NCI-H187 (cell line): ENCODE measurements at regions not wholly inside any gene's neighbourhood (a gene's known extent, or its start where the extent isn't known, plus 50 kb on each side); places are given as distances from the start of the nearest gene placed in this dataset.
"Not testable (repeated sequence)": the region's sequence is repeated elsewhere in the genome, so short reads cannot be mapped to it uniquely, and the experiment has no call there.

ENCODE experiments used
- DNase-seq, 2 experiments: peaks; one replicate each; lab custom pipeline; 2025; lab: John Stamatoyannopoulos, UW

DNA sequence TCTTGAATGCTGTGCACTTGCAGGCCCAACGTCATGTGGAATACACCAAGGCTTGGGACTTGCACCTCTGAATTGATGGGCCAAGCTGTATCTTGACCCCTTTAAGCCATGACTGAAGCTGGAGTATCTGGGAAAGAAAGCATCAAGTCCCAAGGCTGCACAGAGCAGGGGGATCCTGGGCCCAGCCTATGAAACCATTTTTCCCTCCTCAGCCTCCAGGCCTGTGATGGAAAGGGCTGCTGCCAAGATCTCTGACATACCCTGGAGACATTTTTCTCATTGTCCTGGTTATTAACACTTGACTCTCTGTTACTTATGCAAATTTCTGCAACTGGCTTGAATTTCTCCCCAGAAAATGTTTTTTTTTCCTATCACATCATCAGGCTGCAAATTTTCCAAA lies 174.0 kb upstream of the SNX2 start:
- no peak for DNase-seq

GRCh38 chr5:122602700-122603099 lies 172.2 kb upstream of the SNX2 start:
- DNase-seq: no peak

- DNase-seq: no peak
Observed at GRCh38 chr5:122605236-122605635, 169.6 kb upstream of the SNX2 start.

GRCh38 chr5:122607818-122608217 lies 167.1 kb upstream of the SNX2 start:
- DNase-seq: no peak

- DNase-seq: no peak
Observed at GRCh38 chr5:122608222-122608621, 166.7 kb upstream of the SNX2 start.

DNA sequence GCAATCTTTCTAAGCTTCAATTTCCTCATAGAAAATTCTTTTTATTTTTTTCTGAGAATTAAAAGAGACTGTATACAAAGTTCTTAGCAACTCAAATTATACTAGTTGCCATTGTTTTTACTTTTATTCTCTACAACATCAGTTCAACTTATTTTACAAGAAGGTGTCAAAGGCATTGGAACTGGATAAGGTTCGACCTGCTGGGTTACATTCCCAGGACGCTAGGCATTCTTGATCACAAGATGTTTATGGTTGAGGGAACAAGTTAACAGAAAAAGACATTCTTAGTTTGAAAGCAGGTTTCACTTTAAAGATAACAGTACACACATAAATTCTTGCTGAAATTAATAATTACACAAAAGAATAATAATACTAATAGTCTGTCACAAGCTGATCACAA lies 163.5 kb upstream of the SNX2 start:
- no peak for DNase-seq

- DNase-seq: no peak
Observed at GRCh38 chr5:122612901-122613300, 162.0 kb upstream of the SNX2 start.

DNA sequence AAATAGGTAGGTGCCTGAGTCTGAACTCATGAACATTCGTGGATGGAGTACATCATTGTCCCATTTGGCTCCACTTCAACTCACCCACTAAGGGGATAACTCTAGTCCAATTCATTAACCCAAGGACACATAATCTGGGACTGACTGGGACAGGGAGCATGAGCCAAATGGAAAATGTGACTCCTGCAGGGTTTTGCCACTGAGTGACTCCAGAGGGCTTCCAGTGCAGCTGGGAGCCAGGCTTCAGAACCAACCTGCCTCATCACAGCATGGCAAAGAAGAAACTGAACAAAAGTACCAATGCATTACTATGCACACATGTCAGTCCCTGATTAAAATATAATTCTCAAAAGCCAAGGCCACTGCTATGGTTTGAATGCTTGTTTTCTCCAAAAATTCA lies 159.7 kb upstream of the SNX2 start:
- no peak for DNase-seq

GRCh38 chr5:122615832-122616231 lies 159.0 kb upstream of the SNX2 start:
- no peak for DNase-seq

DNA sequence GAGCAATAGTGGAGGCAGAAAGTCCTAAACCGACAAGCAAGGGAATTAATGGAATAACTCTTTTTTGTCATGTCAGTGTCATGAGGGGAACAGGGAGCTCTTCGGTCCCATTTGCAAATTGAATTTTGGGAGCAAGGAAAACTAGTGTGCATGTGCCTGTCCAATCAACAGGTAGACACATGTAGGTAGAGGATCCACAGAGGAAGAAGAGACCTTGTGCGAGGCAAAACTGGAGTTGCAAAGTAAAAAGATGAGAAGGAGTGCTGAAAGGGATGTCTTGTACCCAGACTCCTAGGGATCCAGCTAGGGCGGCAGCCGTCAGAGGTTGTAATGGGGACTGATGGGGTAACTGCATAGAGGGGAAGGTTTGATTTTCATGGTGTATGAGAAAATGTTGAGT lies 156.8 kb upstream of the SNX2 start:
- not testable (repeated sequence) for DNase-seq

DNA sequence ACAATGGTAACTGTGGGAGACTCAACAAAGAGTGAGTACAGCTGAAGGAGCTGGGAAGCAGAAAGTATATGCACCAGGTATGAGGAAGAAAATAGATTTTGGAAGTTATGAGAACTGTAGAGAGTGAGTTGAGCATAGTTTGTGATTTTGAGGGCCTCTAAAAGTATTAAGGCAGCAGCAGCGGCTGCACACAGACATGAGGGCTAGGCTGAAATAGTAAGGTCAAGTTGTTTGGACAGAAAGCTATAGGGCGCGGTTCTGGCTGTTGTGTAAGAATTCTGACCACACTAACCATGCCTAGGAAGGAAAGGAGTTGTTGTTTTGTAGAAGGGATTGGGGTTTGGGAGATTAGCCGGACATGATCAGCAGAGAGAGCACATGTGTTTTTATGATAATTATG lies 154.1 kb upstream of the SNX2 start:
- not testable (repeated sequence) for DNase-seq

DNA sequence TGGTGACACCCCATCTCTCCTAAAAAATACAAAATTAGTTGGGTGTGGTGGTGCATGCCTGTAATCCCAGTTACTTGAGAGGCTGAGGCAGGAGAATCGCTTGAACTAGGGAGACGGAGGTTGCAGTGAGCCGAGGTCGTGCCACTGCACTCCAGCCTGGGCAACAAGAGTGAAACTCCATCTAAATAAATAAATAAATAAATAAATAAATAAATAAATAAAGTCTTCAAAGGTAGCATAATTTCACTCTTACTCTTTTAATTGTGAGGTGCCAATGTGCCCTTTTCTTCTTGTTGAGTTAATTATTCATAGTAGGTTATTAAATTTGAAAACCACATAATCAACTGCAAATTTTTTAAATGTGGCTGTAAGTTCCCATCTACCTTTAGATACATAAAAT lies 146.2 kb upstream of the SNX2 start:
- not testable (repeated sequence) for DNase-seq

- no peak for DNase-seq
Observed at GRCh38 chr5:122629121-122629677, 145.7 kb upstream of the SNX2 start.

GRCh38 chr5:122638581-122638980 lies 136.3 kb upstream of the SNX2 start:
- DNase-seq: no peak

DNA sequence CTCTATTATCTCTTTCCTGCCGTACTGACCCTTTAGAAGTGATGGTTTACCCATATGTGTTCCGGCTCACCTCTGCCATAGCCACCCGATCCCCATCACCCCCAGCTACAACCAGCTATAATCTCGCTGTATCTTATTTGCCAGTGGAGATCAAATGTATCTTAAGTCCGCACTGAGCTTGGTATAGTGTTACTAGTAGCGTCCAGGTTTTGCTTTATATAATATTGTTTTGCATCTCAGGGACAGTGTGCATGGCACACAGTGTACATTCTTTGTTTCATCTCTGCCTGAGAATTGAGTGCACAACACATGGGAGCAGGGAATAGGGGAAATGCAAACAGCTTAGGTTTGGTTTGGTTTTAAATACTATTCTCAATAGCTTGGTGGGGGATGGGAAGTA lies 135.8 kb upstream of the SNX2 start:
- DNase-seq: no peak

GRCh38 chr5:122639864-122640263 lies 135.0 kb upstream of the SNX2 start:
- no peak for DNase-seq

DNA sequence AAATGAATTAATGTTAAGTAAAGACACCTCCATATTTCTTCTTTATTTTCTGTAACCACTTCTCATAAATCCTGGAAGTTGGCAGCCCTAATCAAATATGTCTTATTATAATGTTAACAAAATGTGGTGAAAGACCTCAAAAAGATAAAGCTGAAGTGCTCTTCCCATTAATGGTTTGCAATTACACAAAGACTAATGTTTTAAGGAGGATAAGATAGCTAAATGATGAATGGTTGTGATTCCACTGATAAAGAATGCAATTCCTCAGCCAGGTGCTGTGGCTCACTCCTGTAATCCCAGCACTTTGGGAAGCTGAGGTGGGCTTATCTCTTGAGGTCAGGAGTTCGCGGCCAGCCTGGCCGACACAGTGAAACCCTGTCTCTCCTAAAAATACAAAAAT lies 125.8 kb upstream of the SNX2 start:
- DNase-seq: no peak

- no peak for DNase-seq
Observed at GRCh38 chr5:122653087-122654017, 121.5 kb upstream of the SNX2 start.

DNA sequence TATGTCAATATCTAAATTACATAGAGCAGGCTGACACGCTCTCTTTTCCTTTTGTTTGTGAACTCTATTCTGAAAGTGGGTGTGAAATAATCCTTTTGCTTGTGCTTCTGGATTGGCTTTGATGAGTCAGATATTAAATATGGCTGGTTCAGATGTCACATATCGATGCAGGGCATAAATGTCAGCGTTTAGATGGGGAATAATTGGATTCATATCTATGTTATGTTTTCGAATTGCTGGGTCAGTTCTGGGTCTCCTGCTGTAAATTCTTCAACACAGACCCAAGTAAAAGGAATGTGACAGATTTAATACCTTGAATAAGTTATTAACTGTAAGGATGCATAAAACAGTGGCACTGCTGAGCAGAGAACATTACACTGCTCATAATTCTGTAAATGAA lies 118.7 kb upstream of the SNX2 start:
- no peak for DNase-seq

DNA sequence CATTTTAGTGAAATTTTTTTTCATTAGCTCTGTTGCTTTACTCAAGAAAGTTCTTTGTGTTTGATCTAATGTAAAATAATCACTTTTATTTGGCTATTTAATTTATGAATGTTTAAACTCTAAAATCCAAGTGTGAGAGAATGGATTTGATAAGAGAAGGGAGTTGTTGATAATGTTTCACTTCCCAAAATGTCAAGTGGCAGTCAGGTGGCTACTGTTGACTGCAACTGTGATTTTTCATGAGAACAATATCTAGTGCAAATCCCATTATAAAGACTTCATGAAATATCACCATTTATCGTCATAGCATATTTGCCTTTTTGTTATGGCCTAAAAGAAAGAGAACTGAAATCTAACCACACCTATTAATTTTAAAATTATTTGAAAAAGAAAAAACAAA lies 118.3 kb upstream of the SNX2 start:
- DNase-seq: no peak

DNA sequence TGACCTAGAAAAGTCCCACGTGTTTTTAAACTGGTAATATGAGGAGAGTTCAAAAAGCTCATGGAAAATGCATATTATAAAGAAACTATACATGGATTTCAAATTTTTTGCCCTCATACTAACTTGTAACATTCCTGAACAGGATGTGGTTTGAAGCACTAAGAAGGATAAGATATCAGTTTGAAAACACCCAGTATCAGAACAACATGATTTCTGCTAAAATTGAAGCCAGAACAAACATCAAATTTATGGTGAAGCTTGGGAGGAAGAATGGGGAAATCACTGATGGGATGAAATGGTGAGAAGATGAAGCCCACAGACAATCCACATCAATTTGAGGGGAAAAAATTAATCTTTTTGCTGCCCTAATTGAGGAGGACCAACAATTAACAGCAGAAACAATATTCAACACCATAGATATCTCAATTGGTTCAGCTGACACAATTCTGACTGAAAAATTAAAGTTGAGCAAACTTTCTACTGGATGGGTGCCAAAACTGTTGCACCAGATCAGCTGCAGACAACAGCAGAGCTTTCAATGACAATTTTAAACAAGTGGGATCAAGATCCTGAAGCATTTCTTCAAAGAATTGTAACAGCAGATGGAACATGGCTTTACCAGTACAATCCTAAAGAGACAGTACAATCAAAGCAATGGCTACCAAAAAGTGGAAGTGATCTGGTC lies 113.2 kb upstream of the SNX2 start:
- no peak for DNase-seq

GRCh38 chr5:122665051-122665450 lies 109.8 kb upstream of the SNX2 start:
- DNase-seq: no peak

- no peak for DNase-seq
Observed at GRCh38 chr5:122668552-122668951, 106.3 kb upstream of the SNX2 start.
